ENCODE measurements at regions not wholly inside any gene's neighbourhood (a gene's known extent, or its start where the extent isn't known, plus 50 kb on each side); places are given as distances from the start of the nearest gene placed in this dataset.

- Histone ChIP-seq H3K9me2 (ENCODE audit: insufficient read depth) (no peaks in the 10 kb centered on the region), H3K4me3 (no peak overlapping the region), H2AFZ (no peak overlapping the region), H3K4me2 (no peak overlapping the region), H4K20me1 (replicated peaks; ENCODE audit: insufficient read depth) (no peaks in the 10 kb centered on the region), H3F3A (replicated peaks; ENCODE audit: low read depth) (no peaks in the 10 kb centered on the region), H3K27me3 (ENCODE audit: insufficient read depth) (no peaks in the 10 kb centered on the region), H3K27ac (ENCODE audit: low read depth) (no peak overlapping the region), H3K36me3 (ENCODE audit: insufficient read depth) (no peaks in the 10 kb centered on the region), H3K79me2 (replicated peaks; ENCODE audit: insufficient read depth) (no peaks in the 10 kb centered on the region), H3K4me1 (ENCODE audit: insufficient read depth) (no peaks in the 10 kb centered on the region)
- TF ChIP-seq ETS1 (IDR thresholded peaks at IDR 0.05) (no peak), EZH2phosphoT487 (IDR thresholded peaks at IDR 0.05; ENCODE audit: unreplicated experiment) (no peak), JUNB (IDR thresholded peaks at IDR 0.05; ENCODE audit: unreplicated experiment) (no peak), CREB1 (CRISPR knock-in tag; IDR thresholded peaks at IDR 0.05; ENCODE audit: low read depth) (no peak), ZNF331 (CRISPR knock-in tag; IDR thresholded peaks at IDR 0.05; ENCODE audit: low read depth) (no peak), STAT1 (IDR thresholded peaks at IDR 0.05; ENCODE audit: unreplicated experiment) (no peak), POLR2AphosphoS5 (IDR thresholded peaks at IDR 0.05; ENCODE audit: low read depth) (no peak), ZNF462 (CRISPR knock-in tag; IDR thresholded peaks at IDR 0.05) (no peak), NANOG (IDR thresholded peaks at IDR 0.05; ENCODE audit: borderline replicate concordance) (no peak), ZNF114 (CRISPR knock-in tag; IDR thresholded peaks at IDR 0.05) (no peak), EZH2 (IDR thresholded peaks at IDR 0.05; ENCODE audit: low read depth, unreplicated experiment) (no peak), REST (IDR thresholded peaks at IDR 0.05; ENCODE audit: unreplicated experiment) (no peak), CTCF (conservative IDR thresholded peaks at IDR 0.05; ENCODE audit: low read depth in 2 of 2) (no peak)
- Mint-ChIP-seq H3K36me3 (ENCODE audit: low read depth) (no peaks in the 10 kb centered on the region), H3K4me1 (peaks cover 2% of the 10 kb centered on the region), H3K27ac (no peak overlapping the region), H3K9me3 (0 out of 3 replicates have a peak, but pooled peaks cover 3% of the 10 kb centered on the region), H3K4me3 (no peak overlapping the region), H3K27me3 (ENCODE audit: insufficient read depth, low read depth, poor library complexity) (no peaks in the 10 kb centered on the region)
- DNase-seq (ENCODE audit: low spot score) (no peak), ATAC-seq (no peak)
Observed at GRCh38 chr2:133837441-133838094, 269.3 kb upstream of the NCKAP5 start.

All from GM23338 (cell line).